AG09319 (cell line): ENCODE measurements at regions not wholly inside any gene's neighbourhood (a gene's known extent, or its start where the extent isn't known, plus 50 kb on each side); places are given as distances from the start of the nearest gene placed in this dataset.
"Not testable (repeated sequence)": the region's sequence is repeated elsewhere in the genome, so short reads cannot be mapped to it uniquely, and the experiment has no call there.

ENCODE experiments used
- DNase-seq: peaks from one replicate; pipeline ENCODE4 v3.0.0-alpha.2; 2010; ENCODE audit warnings: low read depth; ENCODE audit errors: extremely low read depth
- TF ChIP-seq, protein P1 (sequence below): IDR thresholded peaks from 2 replicates; pipeline ENCODE4 v1.5.1; 2011; ENCODE audit warnings: low read depth, mild to moderate bottlenecking, inconsistent platforms, low read length, moderate library complexity

DNA sequence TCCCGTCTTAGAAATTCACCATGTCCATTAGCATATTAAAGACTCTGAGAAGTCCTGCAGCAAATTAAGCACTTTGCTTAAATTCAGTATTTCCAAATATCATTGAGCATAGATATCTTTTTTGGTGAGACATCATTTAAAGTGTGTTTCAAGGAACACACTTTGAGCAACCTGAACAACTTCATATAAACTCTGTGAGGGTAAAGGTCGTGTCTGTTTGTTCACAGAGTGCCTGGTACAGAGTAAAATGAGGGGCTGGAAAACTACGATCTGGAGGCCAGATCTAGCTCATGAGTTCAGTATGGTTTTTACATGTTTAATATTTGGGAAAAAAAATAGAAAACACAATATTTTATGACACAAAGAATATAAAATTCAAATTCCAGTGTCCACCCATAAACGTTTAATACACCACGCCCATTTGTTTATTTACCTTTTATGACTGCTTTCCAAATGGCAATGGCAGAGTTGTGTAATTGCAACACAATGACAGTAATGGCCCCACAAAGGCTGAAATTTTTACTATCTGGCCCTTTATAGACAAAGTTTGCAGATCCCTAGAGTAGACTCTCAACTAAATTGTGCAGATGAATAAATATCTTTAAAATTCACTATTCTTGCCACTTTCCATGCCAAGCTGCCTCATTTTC is 67.4 kb downstream of the SNTN start:
- TF ChIP-seq, protein P1, sequence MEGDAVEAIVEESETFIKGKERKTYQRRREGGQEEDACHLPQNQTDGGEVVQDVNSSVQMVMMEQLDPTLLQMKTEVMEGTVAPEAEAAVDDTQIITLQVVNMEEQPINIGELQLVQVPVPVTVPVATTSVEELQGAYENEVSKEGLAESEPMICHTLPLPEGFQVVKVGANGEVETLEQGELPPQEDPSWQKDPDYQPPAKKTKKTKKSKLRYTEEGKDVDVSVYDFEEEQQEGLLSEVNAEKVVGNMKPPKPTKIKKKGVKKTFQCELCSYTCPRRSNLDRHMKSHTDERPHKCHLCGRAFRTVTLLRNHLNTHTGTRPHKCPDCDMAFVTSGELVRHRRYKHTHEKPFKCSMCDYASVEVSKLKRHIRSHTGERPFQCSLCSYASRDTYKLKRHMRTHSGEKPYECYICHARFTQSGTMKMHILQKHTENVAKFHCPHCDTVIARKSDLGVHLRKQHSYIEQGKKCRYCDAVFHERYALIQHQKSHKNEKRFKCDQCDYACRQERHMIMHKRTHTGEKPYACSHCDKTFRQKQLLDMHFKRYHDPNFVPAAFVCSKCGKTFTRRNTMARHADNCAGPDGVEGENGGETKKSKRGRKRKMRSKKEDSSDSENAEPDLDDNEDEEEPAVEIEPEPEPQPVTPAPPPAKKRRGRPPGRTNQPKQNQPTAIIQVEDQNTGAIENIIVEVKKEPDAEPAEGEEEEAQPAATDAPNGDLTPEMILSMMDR = no peak
- no peak for DNase-seq

DNA sequence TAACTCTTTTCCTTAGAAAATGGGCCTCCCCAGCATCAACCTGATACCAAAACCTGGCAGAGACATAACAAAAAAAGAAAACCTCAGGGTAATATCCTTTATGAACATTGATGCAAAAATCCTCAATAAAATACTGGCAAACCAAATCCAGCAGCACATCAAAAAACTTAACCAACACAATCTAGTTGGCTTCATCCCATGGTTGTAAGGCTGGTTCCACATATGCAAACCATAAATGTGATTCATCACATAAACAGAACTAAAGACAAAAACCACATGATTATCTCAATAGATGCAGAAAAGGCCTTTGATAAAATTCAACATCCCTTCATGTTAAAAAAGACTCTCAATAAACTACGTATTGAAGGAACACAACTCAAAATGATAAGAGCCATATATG is 68.5 kb downstream of the SNTN start:
- DNase-seq = peak; percentile 23

DNA sequence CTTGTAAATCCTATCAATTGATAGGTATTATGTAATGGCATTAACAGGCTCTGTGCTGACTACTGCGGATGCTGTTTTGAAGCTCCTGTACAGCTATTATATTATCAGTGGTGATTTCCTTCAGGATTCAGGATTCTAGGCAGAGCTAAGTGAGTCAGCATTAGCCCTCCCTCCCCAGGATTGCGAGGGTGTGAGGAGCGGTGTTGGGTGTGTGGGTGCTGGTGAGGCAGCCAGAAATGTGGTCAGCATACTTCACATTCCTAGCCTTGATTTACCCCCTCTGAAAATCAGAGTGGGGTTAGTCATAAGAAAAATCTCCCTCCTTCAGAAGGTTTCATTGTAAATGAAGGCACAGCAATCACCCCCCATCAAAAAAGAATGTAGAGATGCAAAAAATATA is 72.5 kb downstream of the SNTN start:
- TF ChIP-seq, protein P1 = no peak
- peak; percentile 42 for DNase-seq

DNA sequence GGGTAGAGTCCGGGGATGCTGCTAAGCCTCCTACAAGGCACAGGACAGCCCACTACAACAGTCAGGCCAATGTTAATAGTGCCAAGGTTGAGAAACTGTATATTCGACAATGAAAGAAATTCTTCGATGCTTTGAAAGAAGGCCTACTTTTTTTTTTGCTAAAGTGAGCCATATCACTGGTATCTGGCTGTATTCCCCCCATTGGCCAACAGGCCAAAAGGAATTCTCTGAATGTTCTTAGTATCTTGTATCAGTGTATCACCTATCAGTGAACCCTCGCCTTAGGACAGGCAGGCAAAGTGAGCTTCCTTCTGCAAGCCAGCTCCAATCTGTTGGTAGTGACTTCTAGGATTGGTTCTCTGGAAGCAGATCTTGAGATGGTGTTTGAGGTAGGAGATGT is 74.2 kb downstream of the SNTN start:
- TF ChIP-seq, protein P1 = no peak
- DNase-seq = no peak

DNA sequence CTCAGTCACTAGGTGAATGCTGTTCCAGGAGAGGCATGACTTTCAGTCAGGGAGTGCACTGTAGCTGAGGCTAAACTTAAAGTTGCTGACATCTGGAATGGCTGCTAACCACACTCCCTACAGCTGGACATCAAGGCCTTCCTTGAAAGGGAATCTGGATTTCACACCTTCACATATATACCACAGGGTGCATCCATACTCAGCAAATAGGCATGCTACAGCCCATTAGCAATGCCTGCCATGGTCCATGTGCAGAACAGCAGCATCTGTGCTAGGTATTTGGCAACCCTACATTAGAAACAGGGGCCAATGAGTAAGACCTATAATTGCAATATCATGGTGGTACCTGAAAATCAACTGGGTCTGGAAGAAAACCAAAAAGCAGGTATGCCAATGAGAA is 74.8 kb downstream of the SNTN start:
- no peak for DNase-seq
- TF ChIP-seq, protein P1 = no peak

DNA sequence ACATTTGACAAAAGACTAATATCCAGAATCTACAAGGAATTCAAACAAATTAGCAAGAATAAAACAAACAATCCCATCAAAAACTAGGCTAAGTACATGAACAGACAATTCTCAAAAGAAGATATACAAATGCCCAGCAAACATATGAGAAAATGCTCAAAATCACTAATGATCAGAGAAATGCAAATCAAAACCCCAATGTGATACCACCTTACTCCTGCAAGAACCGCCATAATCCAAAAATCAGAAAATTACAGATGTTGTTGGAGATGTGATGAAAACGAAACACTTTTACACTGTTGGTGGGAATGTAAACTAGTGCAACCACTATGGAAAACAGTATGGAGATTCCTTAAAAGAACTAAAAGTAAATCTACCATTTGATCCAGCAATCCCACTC is 79.4 kb downstream of the SNTN start:
- no peak for DNase-seq
- TF ChIP-seq, protein P1 = no peak

DNA sequence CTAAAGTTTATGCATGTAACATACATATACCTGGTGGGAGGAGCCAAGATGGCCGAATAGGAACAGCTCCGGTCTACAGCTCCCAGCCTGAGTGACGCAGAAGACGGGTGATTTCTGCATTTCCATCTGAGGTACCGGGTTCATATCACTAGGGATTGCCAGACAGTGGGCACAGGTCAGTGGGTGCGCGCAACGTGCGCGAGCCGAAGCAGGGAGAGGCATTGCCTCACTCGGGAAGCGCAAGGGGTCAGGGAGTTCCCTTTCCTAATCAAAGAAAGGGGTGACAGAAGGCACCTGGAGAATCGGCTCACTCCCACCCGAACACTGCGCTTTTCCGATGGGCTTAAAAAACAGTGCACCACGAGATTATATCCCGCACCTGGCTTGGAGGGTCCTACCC is 80.8 kb downstream of the SNTN start:
- not testable (repeated sequence) for DNase-seq

DNA sequence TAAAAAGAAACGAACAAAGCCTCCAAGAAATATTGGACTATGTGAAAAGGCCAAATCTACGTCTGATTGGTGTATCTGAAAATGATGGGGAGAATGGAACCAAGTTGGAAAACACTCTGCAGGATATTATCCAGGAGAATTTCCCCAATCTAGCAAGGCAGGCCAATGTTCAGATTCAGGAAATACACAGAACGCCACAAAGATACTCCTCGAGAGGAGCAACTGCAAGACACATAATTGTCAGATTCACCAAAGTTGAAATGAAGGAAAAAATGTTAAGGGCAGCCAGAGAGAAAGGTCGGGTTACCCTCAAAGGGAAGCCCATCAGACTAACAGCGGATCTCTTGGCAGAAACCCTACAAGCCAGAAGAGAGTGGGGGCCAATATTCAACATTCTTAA is 82.2 kb downstream of the SNTN start:
- DNase-seq = not testable (repeated sequence)

DNA sequence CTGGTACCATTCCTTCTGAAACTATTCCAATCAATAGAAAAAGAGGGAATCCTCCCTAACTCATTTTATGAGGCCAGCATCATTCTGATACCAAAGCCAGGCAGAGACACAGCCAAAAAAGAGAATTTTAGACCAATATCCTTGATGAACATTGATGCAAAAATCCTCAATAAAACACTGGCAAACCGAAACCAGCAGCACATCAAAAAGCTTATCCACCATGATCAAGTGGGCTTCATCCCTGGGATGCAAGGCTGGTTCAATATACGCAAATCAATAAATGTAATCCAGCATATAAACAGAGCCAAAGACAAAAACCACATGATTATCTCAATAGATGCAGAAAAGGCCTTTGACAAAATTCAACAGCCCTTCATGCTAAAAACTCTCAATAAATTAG is 82.3 kb upstream of the C3orf49 start:
- DNase-seq = not testable (repeated sequence)

DNA sequence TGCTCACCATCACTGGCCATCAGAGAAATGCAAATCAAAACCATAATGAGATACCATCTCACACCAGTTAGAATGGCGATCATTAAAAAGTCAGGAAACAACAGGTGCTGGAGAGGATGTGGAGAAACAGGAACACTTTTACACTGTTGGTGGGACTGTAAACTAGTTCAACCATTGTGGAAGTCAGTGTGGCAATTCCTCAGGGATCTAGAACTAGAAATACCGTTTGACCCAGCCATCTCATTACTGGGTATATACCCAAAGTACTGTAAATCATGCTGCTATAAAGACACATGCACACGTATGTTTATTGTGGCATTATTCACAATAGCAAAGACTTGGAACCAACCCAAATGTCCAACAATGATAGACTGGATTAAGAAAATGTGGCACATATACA is 80.5 kb upstream of the C3orf49 start:
- not testable (repeated sequence) for DNase-seq
